ENCODE measurements at regions not wholly inside any gene's neighbourhood (a gene's known extent, or its start where the extent isn't known, plus 50 kb on each side); places are given as distances from the start of the nearest gene placed in this dataset.

GRCh38 chr12:126781593-126781992 is 1485.4 kb upstream of the TMEM132C start:
- Histone ChIP-seq H3K9ac (ENCODE audit: low read depth in 1 of 3, low read length in 3 of 3) (no peak overlapping the region), H3K9me3 (ENCODE audit: control insufficient read depth in 3 of 3, low read length in 3 of 3) (no peaks in the 10 kb centered on the region), H3K4me1 (ENCODE audit: control insufficient read depth in 3 of 3, insufficient read depth in 3 of 3, low read length in 3 of 3) (no peaks in the 10 kb centered on the region), H3K27ac (ENCODE audit: low read depth, low read length) (no peak overlapping the region), H3K36me3 (ENCODE audit: control insufficient read depth in 3 of 3, insufficient read depth in 3 of 3, low read length in 3 of 3) (no peaks in the 10 kb centered on the region), H3K4me3 (ENCODE audit: low read length in 3 of 3) (no peak overlapping the region), H3K27me3 (ENCODE audit: control insufficient read depth in 3 of 3, insufficient read depth in 3 of 3, low read length in 3 of 3) (no peaks in the 10 kb centered on the region)

- Histone ChIP-seq H3K4me3 (ENCODE audit: low read length in 3 of 3) (no peak overlapping the region), H3K27me3 (ENCODE audit: control insufficient read depth in 3 of 3, insufficient read depth in 3 of 3, low read length in 3 of 3) (no peaks in the 10 kb centered on the region), H3K36me3 (ENCODE audit: control insufficient read depth in 3 of 3, insufficient read depth in 3 of 3, low read length in 3 of 3) (no peaks in the 10 kb centered on the region), H3K9me3 (ENCODE audit: control insufficient read depth in 3 of 3, low read length in 3 of 3) (no peaks in the 10 kb centered on the region), H3K4me1 (ENCODE audit: control insufficient read depth in 3 of 3, insufficient read depth in 3 of 3, low read length in 3 of 3) (no peaks in the 10 kb centered on the region), H3K27ac (ENCODE audit: low read depth, low read length) (no peak overlapping the region), H3K9ac (ENCODE audit: low read depth in 1 of 3, low read length in 3 of 3) (no peak overlapping the region)
Observed at GRCh38 chr12:126782083-126782482, 1484.9 kb upstream of the TMEM132C start.

DNA sequence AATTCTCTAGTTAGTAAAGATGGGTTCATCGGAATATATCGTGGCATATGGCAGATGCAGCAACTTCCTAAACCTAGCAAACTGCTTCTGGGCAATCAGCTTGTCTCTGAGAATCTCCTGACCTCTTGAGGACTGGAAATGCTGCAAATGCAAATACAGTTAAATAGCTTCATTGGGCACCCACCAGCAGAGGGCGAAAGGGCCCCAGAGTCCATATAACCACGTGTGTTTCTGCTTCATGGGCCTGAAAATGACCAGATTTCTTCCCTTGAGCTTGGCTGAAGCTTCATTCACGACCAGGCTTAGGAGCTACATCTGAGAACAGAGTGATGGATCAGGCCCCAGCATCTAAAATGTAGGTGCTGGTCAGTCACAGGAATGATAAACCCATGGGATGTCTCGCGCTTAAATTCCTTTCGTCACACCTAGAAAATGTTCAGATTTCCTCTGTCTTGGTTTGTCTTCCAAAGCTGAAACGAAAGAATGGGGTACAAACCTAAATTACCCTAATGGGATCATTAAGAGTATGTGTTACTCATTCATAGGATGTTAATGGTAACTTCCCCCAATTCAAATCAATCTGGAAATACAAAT is 1482.5 kb upstream of the TMEM132C start:
- no peak overlapping the region for H3K9ac ChIP-seq (ENCODE audit: low read depth in 1 of 3, low read length in 3 of 3)
- H3K27me3 ChIP-seq (ENCODE audit: control insufficient read depth in 3 of 3, insufficient read depth in 3 of 3, low read length in 3 of 3), result no peaks in the 10 kb centered on the region
- H3K4me1 ChIP-seq (ENCODE audit: control insufficient read depth in 3 of 3, insufficient read depth in 3 of 3, low read length in 3 of 3), result no peaks in the 10 kb centered on the region
- H3K4me3 ChIP-seq (ENCODE audit: low read length in 3 of 3), result no peak overlapping the region
- H3K9me3 ChIP-seq (ENCODE audit: control insufficient read depth in 3 of 3, low read length in 3 of 3), result no peaks in the 10 kb centered on the region
- no peak overlapping the region for H3K27ac ChIP-seq (ENCODE audit: low read depth, low read length)
- no peaks in the 10 kb centered on the region for H3K36me3 ChIP-seq (ENCODE audit: control insufficient read depth in 3 of 3, insufficient read depth in 3 of 3, low read length in 3 of 3)

DNA sequence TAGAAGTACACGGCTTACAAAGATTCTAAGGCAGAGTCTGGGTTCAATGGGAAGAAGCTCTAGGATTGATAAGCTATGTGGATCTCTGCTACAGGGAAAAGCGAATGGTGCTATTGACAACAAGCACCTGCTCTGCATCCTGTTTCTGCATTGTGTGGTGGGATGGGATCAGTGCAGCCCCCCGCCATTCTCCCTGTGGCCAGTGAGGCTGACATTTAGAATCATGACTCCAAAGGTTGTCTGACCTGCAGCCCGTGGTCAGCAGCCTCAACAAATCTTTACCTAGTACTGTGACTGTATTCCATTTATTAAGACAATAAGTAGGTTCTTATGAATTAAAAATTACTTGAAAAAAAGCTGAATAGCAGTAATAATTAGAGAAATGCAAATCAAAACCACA is 1477.0 kb upstream of the TMEM132C start:
- Histone ChIP-seq H3K4me1 (ENCODE audit: control insufficient read depth in 3 of 3, insufficient read depth in 3 of 3, low read length in 3 of 3) (no peaks in the 10 kb centered on the region), H3K9me3 (ENCODE audit: control insufficient read depth in 3 of 3, low read length in 3 of 3) (no peaks in the 10 kb centered on the region), H3K4me3 (ENCODE audit: low read length in 3 of 3) (no peak overlapping the region), H3K36me3 (ENCODE audit: control insufficient read depth in 3 of 3, insufficient read depth in 3 of 3, low read length in 3 of 3) (no peaks in the 10 kb centered on the region), H3K27me3 (ENCODE audit: control insufficient read depth in 3 of 3, insufficient read depth in 3 of 3, low read length in 3 of 3) (no peaks in the 10 kb centered on the region), H3K9ac (ENCODE audit: low read depth in 1 of 3, low read length in 3 of 3) (no peak overlapping the region), H3K27ac (ENCODE audit: low read depth, low read length) (no peak overlapping the region)

DNA sequence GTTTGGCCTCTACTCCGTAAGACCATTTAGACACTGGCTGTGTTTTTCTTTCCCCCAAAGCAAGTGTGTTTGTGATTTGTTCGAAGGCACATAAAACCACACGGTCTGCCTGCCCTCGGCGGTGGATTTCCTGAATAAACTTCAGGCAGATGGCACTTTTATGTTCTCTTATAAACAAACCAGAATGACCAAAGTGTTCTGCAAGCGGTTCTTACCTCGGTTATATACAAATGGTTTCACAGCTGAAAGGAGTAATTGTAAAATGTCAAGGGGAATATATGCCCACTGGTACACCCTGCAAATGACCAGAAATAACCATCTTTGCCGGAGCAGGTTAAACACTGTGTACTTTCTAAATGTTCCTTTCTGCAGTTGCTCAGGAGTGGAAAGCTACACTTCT is 1475.8 kb upstream of the TMEM132C start:
- H3K27ac ChIP-seq (ENCODE audit: low read depth, low read length), result no peak overlapping the region
- H3K4me3 ChIP-seq (ENCODE audit: low read length in 3 of 3), result no peak overlapping the region
- no peaks in the 10 kb centered on the region for H3K4me1 ChIP-seq (ENCODE audit: control insufficient read depth in 3 of 3, insufficient read depth in 3 of 3, low read length in 3 of 3)
- no peaks in the 10 kb centered on the region for H3K9me3 ChIP-seq (ENCODE audit: control insufficient read depth in 3 of 3, low read length in 3 of 3)
- H3K36me3 ChIP-seq (ENCODE audit: control insufficient read depth in 3 of 3, insufficient read depth in 3 of 3, low read length in 3 of 3), result no peaks in the 10 kb centered on the region
- H3K9ac ChIP-seq (ENCODE audit: low read depth in 1 of 3, low read length in 3 of 3), result no peak overlapping the region
- no peaks in the 10 kb centered on the region for H3K27me3 ChIP-seq (ENCODE audit: control insufficient read depth in 3 of 3, insufficient read depth in 3 of 3, low read length in 3 of 3)

- H3K27ac ChIP-seq (ENCODE audit: low read depth, low read length), result no peak overlapping the region
- no peaks in the 10 kb centered on the region for H3K4me1 ChIP-seq (ENCODE audit: control insufficient read depth in 3 of 3, insufficient read depth in 3 of 3, low read length in 3 of 3)
- no peak overlapping the region for H3K9ac ChIP-seq (ENCODE audit: low read depth in 1 of 3, low read length in 3 of 3)
- no peak overlapping the region for H3K4me3 ChIP-seq (ENCODE audit: low read length in 3 of 3)
- no peaks in the 10 kb centered on the region for H3K27me3 ChIP-seq (ENCODE audit: control insufficient read depth in 3 of 3, insufficient read depth in 3 of 3, low read length in 3 of 3)
- H3K9me3 ChIP-seq (ENCODE audit: control insufficient read depth in 3 of 3, low read length in 3 of 3), result no peaks in the 10 kb centered on the region
- no peaks in the 10 kb centered on the region for H3K36me3 ChIP-seq (ENCODE audit: control insufficient read depth in 3 of 3, insufficient read depth in 3 of 3, low read length in 3 of 3)
Observed at GRCh38 chr12:126792411-126792810, 1474.6 kb upstream of the TMEM132C start.

DNA sequence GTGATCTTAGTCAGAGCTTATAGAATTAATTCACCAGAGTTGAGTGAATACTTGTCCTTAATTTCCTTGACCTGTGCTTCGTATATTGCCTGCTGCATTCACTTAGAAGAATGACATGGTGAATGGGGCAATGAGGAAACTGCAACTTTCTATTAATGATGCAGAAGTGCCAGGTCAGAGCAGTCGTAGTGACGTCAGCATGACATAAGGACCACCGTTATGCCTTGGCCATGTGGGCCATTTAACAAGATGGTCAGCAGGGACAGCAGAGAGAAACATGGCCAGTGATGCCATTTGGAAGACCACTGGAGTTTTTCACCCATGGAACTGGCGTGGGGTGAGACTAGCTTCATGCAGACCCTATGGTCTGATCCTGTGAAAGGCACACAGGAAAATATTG is 1469.4 kb upstream of the TMEM132C start:
- Histone ChIP-seq H3K9ac (ENCODE audit: low read depth in 1 of 3, low read length in 3 of 3) (no peak overlapping the region), H3K4me1 (ENCODE audit: control insufficient read depth in 3 of 3, insufficient read depth in 3 of 3, low read length in 3 of 3) (no peaks in the 10 kb centered on the region), H3K27ac (ENCODE audit: low read depth, low read length) (no peak overlapping the region), H3K9me3 (ENCODE audit: control insufficient read depth in 3 of 3, low read length in 3 of 3) (no peaks in the 10 kb centered on the region), H3K36me3 (ENCODE audit: control insufficient read depth in 3 of 3, insufficient read depth in 3 of 3, low read length in 3 of 3) (no peaks in the 10 kb centered on the region), H3K4me3 (ENCODE audit: low read length in 3 of 3) (no peak overlapping the region), H3K27me3 (ENCODE audit: control insufficient read depth in 3 of 3, insufficient read depth in 3 of 3, low read length in 3 of 3) (no peaks in the 10 kb centered on the region)

GRCh38 chr12:126798449-126798848 is 1468.5 kb upstream of the TMEM132C start:
- H3K4me1 ChIP-seq (ENCODE audit: control insufficient read depth in 3 of 3, insufficient read depth in 3 of 3, low read length in 3 of 3), result no peaks in the 10 kb centered on the region
- no peaks in the 10 kb centered on the region for H3K27me3 ChIP-seq (ENCODE audit: control insufficient read depth in 3 of 3, insufficient read depth in 3 of 3, low read length in 3 of 3)
- no peaks in the 10 kb centered on the region for H3K9me3 ChIP-seq (ENCODE audit: control insufficient read depth in 3 of 3, low read length in 3 of 3)
- no peak overlapping the region for H3K27ac ChIP-seq (ENCODE audit: low read depth, low read length)
- no peak overlapping the region for H3K9ac ChIP-seq (ENCODE audit: low read depth in 1 of 3, low read length in 3 of 3)
- H3K4me3 ChIP-seq (ENCODE audit: low read length in 3 of 3), result no peak overlapping the region
- no peaks in the 10 kb centered on the region for H3K36me3 ChIP-seq (ENCODE audit: control insufficient read depth in 3 of 3, insufficient read depth in 3 of 3, low read length in 3 of 3)

DNA sequence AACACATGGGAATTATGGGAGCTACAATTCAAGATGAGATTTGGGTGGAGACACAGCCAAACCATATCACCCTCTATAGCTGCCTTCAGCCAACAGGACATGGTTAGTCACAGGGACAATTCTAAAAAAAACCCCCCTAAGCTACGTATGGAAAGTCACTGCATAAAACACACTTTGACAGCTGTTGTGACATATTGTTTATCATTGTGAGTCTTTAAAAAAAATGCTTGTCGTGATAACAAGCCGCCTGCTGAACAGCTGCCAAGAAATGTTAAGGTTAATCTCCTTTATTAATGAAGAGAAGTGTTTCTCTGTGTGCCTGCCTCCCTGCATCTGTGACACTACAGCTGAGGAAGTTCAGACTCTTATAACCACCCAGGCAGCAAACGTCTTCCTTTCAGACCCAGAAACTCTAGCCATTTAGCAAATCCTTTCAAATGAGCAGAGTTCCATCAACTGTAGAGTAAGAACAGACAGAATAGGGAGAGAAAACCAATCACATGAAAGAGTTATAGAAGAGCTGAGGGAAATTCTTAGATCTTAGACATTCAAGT is 1459.6 kb upstream of the TMEM132C start:
- Histone ChIP-seq H3K4me1 (ENCODE audit: control insufficient read depth in 3 of 3, insufficient read depth in 3 of 3, low read length in 3 of 3) (no peaks in the 10 kb centered on the region), H3K27ac (ENCODE audit: low read depth, low read length) (no peak overlapping the region), H3K9ac (ENCODE audit: low read depth in 1 of 3, low read length in 3 of 3) (no peak overlapping the region), H3K27me3 (ENCODE audit: control insufficient read depth in 3 of 3, insufficient read depth in 3 of 3, low read length in 3 of 3) (no peaks in the 10 kb centered on the region), H3K9me3 (ENCODE audit: control insufficient read depth in 3 of 3, low read length in 3 of 3) (no peaks in the 10 kb centered on the region), H3K4me3 (ENCODE audit: low read length in 3 of 3) (no peak overlapping the region), H3K36me3 (ENCODE audit: control insufficient read depth in 3 of 3, insufficient read depth in 3 of 3, low read length in 3 of 3) (no peaks in the 10 kb centered on the region)

- Histone ChIP-seq H3K9ac (ENCODE audit: low read depth in 1 of 3, low read length in 3 of 3) (no peak overlapping the region), H3K27me3 (ENCODE audit: control insufficient read depth in 3 of 3, insufficient read depth in 3 of 3, low read length in 3 of 3) (no peaks in the 10 kb centered on the region), H3K9me3 (ENCODE audit: control insufficient read depth in 3 of 3, low read length in 3 of 3) (peaks cover 0 to 2% (median 0%) of the 10 kb centered on the region in 3 donors), H3K4me1 (ENCODE audit: control insufficient read depth in 3 of 3, insufficient read depth in 3 of 3, low read length in 3 of 3) (no peaks in the 10 kb centered on the region), H3K27ac (ENCODE audit: low read depth, low read length) (no peak overlapping the region), H3K36me3 (ENCODE audit: control insufficient read depth in 3 of 3, insufficient read depth in 3 of 3, low read length in 3 of 3) (no peaks in the 10 kb centered on the region), H3K4me3 (ENCODE audit: low read length in 3 of 3) (no peak overlapping the region)
Observed at GRCh38 chr12:126811391-126811790, 1455.6 kb upstream of the TMEM132C start.

Data from skeletal muscle tissue (tissue), 3 donors.